Stimulated activated CD4-positive, alpha-beta T cell treated with anti-CD3 and anti-CD28 coated beads, Interleukin-2, amount 100 ng/mL, for 24 hours (primary cell): ENCODE measurements at regions not wholly inside any gene's neighbourhood (a gene's known extent, or its start where the extent isn't known, plus 50 kb on each side); places are given as distances from the start of the nearest gene placed in this dataset.

ENCODE experiments used
- DNase-seq, 2 donors: peaks; one replicate each; pipeline ENCODE4 v3.0.0-alpha.2; 2020

DNA sequence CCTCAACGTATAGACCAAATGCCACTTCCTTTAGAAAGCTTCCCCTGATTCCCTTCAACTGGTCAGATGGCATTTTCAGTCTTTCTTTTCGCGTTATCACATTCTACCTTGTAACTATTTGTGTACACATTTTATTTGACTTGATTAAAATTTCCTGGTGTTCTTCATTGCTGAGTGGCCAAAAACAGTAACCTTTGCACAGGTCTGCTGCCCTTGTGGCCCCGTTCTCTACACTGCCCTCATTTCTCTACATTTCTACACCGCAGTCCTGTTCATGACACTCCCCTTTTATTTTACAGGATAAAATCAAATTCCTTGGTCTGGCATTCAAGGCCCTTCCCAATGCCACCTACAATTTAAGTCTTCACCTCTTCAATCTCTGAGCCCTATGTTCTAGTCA lies 334.2 kb upstream of the SLC30A5 start:
- DNase-seq: no peak

DNA sequence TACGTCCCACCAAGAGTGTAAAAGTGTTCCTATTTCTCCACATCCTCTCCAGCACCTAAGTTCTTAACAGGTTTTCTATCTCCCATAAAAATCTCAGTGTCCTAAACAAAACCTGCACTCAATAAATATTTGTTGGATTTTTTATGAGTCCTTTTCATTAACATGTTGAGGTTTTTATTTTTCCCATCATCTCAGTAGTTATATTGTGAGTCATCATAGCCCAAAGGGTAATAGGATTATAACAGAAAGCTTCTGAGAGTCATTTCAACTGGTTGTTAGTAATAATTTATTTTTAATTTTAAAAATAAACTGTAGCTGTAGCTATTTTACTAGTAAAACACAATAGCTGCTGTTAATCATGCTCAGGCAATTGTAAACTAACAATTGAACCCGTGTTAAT lies 331.6 kb upstream of the SLC30A5 start:
- DNase-seq: no peak

DNA sequence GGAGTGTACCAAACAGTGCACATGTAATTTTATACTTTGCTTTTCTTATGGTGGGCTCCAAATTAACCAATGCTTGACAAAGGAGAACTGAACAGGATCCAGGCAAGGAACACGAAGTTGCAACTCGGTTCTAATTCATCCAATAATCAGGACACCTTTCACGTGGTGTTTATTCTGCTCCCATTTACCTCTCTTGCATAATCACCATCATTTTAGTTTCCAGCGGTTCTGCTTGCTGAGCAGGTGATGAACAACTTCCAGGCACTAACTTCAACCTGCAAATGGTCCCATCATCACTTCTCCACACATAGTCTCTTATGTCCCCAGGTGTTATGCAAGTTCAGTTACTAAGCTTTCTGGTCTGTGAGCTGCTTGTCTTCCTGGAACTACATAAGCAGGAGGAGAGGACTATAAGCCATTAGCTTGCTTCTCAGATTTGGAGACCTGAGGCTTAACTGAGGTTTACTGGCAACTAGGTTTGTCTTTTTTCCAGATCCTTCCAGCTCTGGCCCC lies 326.8 kb upstream of the SLC30A5 start:
- no peak for DNase-seq

DNA sequence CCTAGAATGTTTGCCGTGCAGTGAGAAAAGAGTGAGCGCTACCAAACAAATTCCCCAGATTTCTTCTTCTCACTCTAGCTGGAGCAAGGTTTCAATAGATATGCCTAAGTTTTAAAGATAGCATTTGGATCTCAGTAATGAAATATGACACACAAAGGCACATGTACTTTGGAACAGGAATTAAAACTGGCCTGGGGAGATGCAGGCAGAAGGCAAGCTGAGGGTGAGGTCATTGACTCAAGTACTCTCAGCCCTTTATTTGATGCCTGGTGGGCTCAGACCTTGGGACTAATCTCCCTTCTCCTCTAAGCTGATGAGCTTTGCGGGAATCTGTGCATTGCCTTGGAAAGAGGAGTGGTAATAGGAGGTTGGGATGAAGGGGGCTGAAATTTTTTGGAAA lies 323.3 kb upstream of the SLC30A5 start:
- no peak for DNase-seq

DNA sequence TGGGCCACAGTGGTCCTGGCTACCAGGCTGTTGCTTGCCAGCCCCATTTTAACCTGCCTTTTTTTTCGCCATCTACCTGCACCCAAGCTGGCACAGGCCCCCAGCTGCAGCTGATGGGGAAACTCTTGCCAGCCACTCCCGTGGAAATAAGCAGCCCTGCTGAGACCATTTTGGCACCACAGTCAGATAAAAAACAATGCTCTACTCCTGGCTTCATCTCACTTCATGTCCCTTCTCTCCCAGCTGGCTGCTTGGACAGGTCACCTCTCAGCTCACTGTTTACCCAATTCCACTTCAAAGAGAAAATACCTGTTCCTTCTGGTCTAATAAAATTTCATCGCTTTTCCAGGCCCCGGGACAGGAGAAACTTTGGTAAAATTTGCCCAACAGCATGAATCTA lies 322.6 kb upstream of the SLC30A5 start:
- DNase-seq: no peak

DNA sequence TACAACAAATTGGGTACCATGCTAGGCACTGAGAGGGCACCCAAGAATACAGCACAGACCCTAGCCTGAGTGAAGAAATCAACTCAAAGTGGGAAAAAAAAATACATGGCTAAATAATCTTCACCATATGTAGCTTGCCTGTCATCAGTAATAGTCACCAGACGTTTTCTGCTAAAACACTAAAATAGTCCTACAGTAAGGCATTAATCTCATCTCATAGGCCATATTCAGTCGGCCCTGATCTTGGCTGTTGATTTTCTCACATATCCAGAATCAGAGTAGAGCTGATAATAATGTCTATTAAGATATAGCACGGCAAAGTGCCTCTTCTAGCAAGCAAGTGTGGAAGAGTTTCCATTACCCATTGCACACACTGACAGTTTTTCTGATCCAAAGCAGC lies 322.1 kb upstream of the SLC30A5 start:
- DNase-seq: no peak

DNA sequence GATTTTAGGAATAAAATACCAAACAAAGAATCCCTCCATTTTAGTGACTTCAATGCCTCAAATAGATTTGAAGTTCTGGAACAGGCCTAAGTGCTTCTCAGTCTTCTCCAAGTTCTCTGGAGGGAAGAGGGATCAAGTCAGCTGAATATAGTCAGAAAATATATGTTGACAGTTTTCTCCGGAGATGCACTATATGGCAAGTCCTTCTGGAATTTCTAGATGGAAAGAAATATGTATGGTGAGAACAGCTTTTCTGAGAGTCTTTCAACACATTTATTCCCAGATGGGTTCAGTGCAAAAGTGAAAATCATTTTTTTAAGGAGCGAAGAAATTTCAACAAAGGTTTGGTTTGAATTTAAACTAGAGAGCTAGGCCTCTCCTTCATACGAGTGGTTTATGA lies 317.4 kb upstream of the SLC30A5 start:
- no peak for DNase-seq

DNA sequence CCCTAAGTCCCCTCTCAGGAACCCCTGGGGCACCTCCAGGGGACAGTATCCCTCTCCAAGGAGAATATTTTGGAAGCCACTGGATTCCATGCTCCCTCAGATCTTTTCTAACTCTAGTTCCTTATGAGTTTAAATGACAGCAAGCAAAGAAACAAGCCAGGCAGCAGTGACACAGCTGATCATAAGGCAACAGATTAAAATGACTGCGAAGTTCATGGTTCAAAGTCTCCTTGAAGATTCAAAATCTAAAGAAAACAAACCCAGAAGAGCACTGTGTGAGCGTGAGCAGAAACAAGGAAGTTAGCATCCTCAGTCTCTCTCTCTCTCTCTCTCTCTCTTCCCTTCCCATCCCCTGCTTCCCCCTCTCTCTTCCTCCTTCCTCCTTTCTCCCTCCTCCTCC lies 316.7 kb upstream of the SLC30A5 start:
- DNase-seq: no peak

DNA sequence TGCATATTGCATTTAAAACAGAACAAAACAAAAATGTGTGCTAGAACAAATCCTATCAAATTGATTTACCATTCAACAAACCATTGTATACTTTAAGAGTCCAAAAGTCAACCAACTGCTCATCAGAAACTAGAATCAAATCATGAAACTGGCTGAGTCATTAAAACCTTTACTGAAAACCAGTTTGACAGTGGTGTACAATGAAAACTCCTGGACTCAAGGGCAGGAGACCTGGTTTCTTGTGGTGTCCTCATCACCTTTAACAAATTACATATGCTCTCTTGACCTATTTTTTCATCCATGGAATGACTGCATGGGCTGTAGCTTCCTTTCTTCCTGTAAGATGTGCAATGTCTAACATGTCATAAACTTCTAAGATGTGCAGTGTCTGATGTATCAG lies 315.3 kb upstream of the SLC30A5 start:
- no peak for DNase-seq

DNA sequence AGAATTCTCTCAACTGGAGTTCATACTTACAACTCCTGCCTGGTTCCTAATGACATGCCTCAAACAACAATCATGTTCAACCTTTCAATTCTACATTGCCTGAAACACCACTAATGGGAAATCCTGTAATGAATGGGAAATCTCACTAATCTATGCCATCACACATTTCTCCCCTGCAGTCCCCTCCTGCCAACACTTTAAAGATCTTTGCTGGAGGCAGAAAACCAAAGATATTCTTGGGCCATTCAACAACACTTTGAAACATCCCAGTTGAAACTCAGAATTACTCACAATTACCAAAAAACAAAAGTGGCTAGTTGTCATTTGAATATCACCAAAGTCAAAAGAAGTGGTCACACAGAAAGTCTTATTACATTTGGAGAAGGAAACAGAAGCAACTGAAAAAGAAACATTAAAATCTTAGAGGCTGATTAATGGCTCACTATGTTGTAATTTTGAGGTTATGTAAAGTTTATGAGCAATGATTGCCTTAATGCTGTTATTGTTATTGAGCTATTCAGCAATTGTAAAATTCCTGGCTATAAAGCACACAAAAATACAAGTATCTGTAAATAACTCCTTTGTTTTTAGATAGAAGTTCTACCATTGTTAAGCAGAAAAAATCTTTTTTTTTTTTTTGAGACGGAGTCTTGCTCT lies 313.4 kb upstream of the SLC30A5 start:
- DNase-seq: no peak

DNA sequence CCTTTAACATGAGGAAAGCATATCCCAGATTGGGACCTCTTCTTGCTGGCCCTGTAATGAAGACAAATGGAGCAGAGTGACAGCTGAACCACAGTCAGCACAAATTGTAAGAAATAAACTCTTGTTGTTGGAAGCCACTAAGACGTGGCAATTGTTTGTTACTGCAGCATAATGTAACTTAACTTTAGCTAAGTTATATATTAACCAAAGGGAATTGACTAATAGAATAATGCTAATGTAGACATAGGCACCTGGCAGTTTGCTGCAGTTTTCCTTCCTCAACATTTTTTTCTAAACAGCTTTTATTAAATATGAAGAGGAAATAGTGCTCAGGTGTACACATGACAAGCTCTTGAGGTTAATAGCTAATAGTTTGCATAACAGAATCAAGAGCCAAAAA lies 300.7 kb upstream of the SLC30A5 start:
- DNase-seq: no peak

DNA sequence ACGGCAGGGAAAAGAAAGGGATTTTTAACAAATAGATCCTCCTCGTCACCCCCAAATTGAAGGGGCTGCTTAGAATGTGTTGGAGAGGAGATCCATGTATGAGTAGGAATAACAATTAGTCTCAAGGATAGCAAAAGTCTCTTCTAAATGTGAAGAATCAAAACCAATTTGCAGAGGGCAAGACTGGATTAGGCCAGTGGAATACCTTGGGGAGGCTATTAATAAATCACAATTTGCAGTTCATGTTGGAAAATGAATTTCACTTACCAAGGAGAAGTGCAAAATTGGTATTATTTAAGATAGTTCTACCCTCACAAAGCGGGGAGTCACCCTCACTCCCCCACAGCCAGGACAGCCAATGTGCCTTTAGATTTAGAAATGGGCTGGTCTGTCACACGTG lies 299.8 kb upstream of the SLC30A5 start:
- DNase-seq: no peak

DNA sequence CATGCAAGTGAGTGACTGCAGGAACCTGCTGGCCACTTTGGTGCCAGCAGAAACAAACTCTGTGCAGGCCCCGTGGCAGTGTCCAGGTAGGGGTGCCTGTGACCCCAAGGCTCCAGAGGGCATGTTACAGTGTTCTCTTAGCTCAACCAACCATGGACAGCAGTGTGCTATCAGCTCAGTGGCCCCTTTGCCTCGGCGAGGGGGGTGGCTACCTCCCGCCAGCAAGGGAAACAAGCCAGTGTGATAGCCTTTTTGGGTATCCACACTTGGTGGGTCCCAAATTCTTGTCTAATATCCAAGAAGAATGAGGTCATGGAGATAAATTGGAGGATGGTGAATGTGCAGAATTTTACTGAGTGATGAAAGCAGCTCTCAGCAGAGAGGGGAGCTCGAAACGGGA lies 298.6 kb upstream of the SLC30A5 start:
- DNase-seq: no peak

DNA sequence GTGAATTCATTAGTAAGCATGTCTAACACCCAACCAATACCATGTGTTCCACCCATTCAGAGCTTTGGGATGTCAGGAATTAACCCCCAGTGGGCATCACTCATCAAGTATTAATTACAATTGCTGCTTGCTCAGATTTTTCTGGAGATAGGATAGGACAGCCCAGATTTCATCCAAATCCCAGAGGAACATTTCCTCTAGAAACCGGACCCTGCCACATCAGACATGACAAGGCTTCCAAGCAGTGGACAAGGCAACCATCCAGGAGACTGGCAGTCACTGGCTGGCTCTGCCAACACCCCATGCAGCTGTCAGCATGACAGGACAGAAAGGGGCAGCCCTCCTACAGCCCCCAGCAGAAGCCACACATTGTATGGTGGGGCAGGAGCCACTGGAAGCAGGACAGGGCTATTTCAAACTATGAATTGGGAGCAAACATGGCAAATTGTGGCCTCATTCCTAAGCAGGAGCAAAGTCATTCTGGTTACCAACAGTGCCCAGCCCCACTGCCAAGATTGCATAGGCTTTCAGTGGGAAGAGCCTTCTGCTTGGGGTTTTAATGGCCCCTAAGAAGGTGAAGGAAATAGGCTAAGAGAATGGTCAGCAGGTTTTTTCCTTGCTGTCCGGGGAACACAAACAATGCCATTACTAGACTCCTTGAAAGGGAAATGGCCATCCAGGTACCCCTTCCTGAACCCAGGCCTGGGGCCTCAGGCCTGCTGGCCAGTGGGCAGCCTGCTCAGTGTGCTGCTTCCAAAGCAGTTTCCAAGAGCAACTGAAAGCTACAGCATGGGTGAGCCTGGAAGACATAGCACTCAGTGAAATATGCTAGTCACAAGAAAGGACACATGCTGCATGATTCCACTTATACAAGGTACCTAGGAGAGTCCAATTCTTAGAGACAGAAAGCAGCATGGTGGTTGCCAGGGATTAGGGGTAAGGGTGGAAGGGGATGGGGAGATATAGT lies 294.7 kb upstream of the SLC30A5 start:
- no peak for DNase-seq

DNA sequence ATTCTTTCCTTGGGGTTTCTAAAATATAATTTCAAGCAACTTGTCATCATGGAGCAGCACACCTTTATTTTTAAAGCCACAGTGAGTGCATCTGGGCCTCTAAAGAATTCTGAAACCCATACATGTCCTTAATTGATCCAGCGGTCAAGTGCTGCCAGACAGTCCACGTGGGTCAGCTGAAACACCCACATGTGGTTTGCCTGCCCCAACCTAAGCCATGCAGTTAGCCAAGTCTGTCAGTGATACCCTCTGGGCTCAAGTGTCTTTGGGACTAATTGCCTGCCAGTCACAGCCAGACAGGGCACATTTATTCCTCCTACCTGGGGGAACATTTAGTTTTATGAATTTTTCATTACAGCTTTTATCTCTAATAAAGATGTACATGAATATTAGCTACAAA lies 291.4 kb upstream of the SLC30A5 start:
- DNase-seq: no peak

DNA sequence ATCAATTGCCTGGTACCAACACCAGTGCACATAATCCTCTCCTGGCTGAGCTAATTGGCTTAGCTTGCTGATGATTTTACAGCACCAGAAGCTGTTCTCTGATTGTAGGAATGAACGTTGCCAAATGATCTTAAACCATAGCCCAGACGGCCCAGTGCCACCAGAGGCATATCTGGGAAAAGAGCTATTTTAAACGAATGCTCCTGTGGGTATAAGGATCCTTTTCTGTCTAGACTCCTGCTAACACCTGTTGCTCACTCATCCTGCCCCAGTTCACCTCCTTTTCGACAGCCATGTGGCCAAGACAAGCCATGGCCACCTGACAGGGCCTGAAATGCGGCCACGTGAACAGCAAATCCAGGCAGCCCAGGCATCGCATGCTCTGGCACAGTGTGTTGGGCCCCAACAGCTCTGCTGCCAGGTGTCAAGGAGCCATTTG lies 289.9 kb upstream of the SLC30A5 start:
- DNase-seq: no peak

DNA sequence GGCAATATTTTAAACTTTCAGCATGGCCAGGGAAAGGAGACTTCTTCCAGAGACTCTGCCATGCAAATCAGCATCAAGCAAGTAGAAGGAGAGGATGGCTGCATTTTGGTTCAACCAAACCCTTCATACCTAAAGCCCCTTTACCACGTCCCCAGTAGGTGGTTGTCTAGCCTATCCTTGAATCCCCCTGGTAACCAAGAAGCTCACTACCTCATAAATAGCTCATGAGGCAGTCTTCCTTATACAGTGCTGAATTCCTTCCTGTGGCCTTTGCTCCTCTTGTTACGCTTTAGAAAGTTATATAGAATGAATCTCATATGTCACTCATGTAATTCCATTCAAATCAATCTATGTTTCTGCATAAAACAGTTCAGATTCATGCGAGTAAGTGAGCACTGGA lies 289.5 kb upstream of the SLC30A5 start:
- no peak for DNase-seq

DNA sequence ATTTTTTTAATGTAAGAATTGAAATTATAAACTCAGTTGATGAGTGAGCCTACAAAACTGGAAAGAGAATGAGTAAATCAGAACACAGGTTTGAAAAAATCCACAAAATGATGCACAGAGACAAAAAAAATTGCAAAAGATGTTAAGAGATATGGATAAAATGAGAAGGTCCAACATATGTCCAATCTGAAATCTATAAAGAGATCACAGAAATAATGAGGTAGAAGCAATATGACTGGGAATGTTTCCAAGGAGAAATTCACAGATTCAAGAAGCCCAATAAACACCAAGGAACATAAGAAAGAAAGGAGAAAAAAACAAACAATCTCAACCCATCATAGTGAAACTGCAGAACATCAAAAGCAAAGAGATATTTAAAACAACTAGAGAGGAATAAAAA lies 288.4 kb upstream of the SLC30A5 start:
- no peak for DNase-seq

DNA sequence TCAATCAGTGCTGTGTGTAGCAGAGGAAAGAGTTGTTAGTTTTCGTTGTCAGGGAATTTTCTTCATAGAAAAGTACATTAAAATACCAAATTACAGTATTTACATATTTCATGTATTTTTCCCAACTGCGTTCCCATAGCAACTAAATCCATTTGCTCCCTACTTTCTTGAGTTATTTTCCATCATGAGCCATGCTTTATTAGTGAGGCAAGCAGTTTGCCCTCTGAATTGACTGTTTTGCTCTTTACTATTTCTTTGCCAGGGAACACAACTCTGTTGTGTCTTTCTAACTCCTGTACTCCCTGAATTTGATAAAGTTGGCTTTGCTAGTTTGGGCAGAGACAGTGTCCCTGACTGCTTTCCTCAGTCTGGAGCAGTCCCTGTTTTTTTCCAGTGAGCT lies 276.2 kb upstream of the SLC30A5 start:
- DNase-seq: no peak

DNA sequence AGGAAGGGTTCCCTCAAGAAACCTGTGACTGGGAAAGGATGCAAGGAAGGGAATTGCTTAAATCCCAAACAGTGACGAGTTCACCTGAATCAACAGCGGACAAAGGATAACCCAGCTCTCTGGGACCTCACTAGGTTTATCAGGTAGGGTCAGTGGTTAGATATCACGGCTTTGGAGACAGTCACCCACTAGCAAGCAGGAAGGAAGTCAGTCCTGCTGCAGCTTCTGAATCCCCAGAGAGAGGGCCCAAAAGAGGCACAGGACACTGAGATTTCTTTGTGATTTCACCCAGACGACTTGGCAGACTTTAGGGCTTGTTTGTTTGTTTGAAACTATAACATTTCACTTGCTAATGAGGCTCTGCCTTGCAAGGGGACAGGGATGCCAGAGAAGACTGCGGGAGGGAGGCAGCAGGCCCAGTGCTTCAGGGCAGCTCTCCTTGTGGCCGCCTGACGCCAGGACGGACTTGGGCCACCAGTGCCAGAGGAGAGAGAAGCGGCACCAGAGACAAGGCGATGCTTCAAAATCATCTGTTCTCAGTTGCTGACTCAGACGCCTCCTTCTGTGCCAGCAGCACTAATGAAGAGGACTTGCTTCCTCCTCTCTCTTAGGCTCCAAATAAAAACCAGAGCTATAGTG lies 275.6 kb upstream of the SLC30A5 start:
- no peak for DNase-seq

DNA sequence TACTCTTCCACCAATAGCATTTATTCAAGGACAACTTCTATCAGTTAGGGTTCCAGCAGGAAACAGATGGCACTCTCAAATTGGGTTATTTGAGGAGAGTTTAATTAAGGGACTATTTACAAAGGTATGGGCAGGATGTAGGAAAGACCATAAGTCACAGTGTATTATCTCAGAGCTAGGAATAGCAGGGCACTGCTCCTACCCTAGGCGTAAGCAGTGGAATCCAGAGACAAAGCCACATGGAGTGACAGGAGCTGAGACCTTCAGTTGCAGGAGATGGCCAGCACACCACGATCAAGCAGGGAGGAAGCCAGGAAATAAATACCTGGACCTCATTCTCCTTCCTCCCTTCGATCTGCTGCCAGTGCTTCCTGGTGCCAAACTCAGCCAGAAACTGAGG lies 274.9 kb upstream of the SLC30A5 start:
- no peak for DNase-seq

DNA sequence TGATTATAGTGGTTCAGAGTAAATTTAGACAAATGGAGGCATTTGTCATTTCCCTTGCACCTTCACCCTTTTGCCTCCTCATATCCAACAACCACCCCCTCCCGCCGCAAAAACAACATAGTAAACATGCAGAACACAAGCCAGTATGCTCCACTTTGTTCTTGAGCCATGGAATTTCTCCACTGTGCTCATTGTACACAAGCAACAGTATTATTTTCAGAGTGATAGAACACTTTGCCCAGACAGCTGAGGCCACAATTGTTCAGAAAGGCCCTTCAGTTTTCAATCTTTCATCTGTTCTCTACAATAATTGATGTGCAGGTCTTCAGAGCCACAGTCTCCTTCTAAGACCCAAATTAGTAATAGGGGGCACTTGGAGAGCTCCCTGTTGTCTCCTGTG lies 272.8 kb upstream of the SLC30A5 start:
- no peak for DNase-seq

DNA sequence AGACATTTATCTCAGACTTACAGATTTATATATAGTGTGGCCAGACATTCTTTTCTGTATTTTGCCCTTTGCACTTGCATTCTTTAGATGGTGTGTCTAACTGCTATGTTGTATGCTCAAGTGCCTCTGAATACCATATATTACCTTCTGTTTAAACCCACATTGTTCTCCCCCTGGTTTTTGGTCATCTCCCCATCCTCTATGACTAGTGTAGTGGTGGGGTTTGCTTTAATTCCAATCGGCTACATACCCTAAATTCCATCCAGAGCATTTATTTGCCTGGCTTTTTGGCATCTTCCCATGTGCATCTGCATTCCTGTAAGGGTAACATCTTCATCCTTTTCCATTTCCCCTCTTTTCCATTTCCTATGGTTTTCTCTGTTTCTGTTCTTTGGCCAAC lies 271.0 kb upstream of the SLC30A5 start:
- DNase-seq: no peak

DNA sequence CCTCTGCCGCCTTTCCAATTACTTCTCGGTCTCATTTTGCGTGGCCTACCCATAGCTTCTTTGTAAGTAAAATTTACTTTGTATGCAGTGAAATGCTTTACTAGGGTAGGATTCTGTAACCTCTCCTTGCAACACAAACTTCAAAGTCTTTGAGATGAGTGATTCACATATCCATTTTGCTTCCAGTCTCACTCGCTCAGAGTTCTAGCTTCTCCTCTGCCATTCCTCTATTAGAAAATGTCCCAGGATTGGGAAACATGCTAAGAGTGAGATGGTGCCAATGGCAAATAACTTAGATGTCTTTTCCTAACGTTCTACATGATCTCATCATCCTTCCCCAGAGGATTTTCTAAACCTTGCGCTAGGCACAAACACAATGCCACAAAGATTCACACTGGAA lies 270.5 kb upstream of the SLC30A5 start:
- no peak for DNase-seq
